ENCODE measurements at regions not wholly inside any gene's neighbourhood (a gene's known extent, or its start where the extent isn't known, plus 50 kb on each side); places are given as distances from the start of the nearest gene placed in this dataset.

DNA sequence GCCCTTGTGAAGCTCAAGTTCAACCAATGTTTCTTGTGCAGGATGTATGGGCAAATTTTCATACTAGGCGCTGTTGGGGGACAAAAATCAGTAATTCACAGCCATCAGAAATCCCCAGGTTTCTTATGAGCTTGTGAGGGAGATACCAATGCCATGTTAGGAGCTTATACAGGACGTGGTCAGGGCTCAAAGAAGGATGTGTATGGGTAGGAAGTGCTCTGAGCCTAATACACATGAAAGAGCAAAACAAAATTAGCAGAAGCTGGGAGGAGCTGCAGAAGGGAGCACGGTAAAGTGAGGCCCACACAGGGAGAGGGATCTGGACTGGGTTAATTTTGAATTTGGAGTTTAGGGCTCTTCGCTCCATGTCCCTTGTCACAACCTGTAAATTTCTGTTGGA, 114.6 kb upstream of the MAP3K1 start:
- Mint-ChIP-seq H3K27ac (peak overlapping the region; percentile 5), H3K36me3 (ENCODE audit: low read depth) (no peaks in the 10 kb centered on the region)
- intact Hi-C loops (cut with DNase I, micrococcal nuclease): no loop called here

GRCh38 chr5:56699538-56699937, 115.8 kb upstream of the MAP3K1 start:
- peaks cover 64% of the 10 kb centered on the region for H3K4me1 Mint-ChIP-seq
- H3K9me3 Mint-ChIP-seq (ENCODE audit: low read depth): no peaks in the 10 kb centered on the region
- no peak overlapping the region for H3K27ac Mint-ChIP-seq
- intact Hi-C loops (cut with DNase I, micrococcal nuclease): no loop called here
- CTCF ChIA-PET: interaction anchor here (1.1 to 1.2 kb wide), 2 partner anchors 21 to 106 kb away, joined by 3 read pairs; no protein-coding TSS in a partner anchor
- POLR2A ChIA-PET: no interaction called here
- peak; percentile 38 for ATAC-seq
- H3K27me3 Mint-ChIP-seq: no peaks in the 10 kb centered on the region
- H3K36me3 Mint-ChIP-seq (ENCODE audit: low read depth): no peaks in the 10 kb centered on the region
- no peak overlapping the region for H3K4me3 Mint-ChIP-seq
- no peak for DNase-seq

More for the DNA sequence above, 114.6 kb upstream of the MAP3K1 start:
- Mint-ChIP-seq H3K4me1 (peaks cover 55% of the 10 kb centered on the region), H3K9me3 (ENCODE audit: low read depth) (no peaks in the 10 kb centered on the region), H3K27me3 (no peaks in the 10 kb centered on the region), H3K4me3 (no peak overlapping the region)
- DNase-seq (no peak), ATAC-seq (no peak)
- POLR2A ChIA-PET: no interaction called here
- CTCF ChIA-PET: interaction anchor here (0.7 to 1.2 kb wide), 2 partner anchors 19 to 42 kb away, joined by 3 read pairs; no protein-coding TSS in a partner anchor

GRCh38 chr5:56698463-56699381, 116.6 kb upstream of the MAP3K1 start:
- Mint-ChIP-seq H3K27ac (no peak overlapping the region), H3K36me3 (ENCODE audit: low read depth) (no peaks in the 10 kb centered on the region), H3K4me3 (no peak overlapping the region), H3K4me1 (peaks cover 65% of the 10 kb centered on the region), H3K9me3 (ENCODE audit: low read depth) (no peaks in the 10 kb centered on the region), H3K27me3 (no peaks in the 10 kb centered on the region)
- ChIA-PET CTCF (interaction anchor here (0.8 to 1.1 kb wide), 2 partner anchors 13 to 107 kb away, joined by 3 to 4 read pairs; no protein-coding TSS in a partner anchor), POLR2A (interaction anchor here (0.6 kb wide), 1 partner anchor 130 kb away, joined by 5 read pairs; no protein-coding TSS in a partner anchor)
- intact Hi-C loops (cut with DNase I, micrococcal nuclease): no loop called here
- ATAC-seq (peak; percentile 74), DNase-seq (peak; percentile 29)

DNA sequence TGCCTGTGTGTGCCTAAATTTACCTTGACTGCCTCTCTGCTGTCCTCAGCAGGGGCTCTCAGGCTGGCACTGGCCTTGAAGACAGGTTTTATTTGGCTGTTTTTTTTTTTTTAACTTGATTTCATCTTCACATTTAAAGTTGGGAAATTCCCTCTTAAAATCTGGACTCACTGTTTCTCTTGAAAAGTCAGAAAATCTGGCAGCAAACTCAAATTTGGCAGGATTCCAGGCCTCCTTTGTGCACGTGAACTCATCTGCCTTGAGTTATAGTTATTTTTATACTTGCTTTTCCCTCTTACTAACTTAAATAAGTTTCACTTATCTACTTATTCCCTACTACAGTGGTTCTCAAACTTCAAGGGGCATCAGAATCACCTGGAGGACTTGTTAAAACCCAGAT, 118.4 kb upstream of the MAP3K1 start:
- ChIA-PET POLR2A (no interaction called here), CTCF (interaction anchor here (1.2 kb wide), 1 partner anchor 9 kb away, joined by 3 read pairs; no protein-coding TSS in a partner anchor)
- Mint-ChIP-seq H3K4me3 (no peak overlapping the region), H3K4me1 (peaks cover 83% of the 10 kb centered on the region), H3K9me3 (ENCODE audit: low read depth) (peaks cover 1% of the 10 kb centered on the region), H3K36me3 (ENCODE audit: low read depth) (peaks cover 1% of the 10 kb centered on the region), H3K27ac (peak overlapping the region; percentile 7), H3K27me3 (no peaks in the 10 kb centered on the region)
- no peak for ATAC-seq
- DNase-seq: no peak
- intact Hi-C loops (cut with DNase I, micrococcal nuclease): no loop called here

- peak overlapping the region; percentile 20 for H3K4me3 Mint-ChIP-seq
- no peaks in the 10 kb centered on the region for H3K27me3 Mint-ChIP-seq
Observed at GRCh38 chr5:56693220-56693579, 122.1 kb upstream of the MAP3K1 start.

DNA sequence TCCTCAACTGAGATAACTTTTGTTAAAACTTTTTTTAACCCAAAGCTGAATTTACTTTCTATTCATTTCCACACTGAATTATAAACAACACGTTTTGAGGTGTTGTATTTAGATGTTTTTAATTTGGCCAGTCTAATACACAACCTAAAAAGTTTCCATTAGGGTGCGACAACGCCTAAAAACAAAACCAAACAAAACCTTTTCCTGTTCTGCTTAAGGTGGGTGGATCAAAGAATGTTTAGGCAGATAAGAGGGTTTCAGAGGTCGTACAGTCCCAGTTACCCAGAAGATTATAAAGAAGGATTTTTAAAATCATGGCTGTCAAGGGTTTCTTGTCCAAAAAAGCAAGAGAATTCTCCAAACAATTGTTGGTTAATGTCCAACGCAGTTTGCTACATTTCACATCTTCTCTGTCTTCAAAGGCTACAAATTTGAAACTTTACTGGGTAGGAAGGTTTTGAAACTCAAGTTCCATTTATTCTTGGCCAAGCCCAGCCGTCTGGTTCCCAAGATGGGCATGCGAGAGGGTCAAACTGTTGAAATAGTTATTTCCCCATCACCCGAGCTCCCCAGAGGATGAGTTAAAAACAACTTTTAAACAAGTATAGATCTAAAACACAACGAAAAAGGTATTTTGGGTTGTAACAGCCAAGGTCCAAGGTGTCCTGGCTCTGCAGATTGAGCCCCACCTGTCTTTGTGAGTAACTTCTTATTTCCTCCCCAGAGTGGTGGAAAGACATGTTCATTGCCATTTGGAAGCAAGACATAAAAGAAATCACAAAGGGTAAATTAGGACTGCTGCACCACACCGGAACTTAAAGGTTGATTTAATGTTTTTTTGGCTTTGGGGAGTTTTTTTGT, 122.8 kb upstream of the MAP3K1 start:
- Mint-ChIP-seq H3K4me1 (peaks cover 82% of the 10 kb centered on the region), H3K27me3 (no peaks in the 10 kb centered on the region), H3K36me3 (ENCODE audit: low read depth) (peaks cover 1% of the 10 kb centered on the region), H3K27ac (peak overlapping the region; percentile 80), H3K9me3 (ENCODE audit: low read depth) (peaks cover 1% of the 10 kb centered on the region), H3K4me3 (peak overlapping the region; percentile 20)
- ATAC-seq: peak; percentile 30
- intact Hi-C loops (cut with DNase I, micrococcal nuclease): loop anchor here in 1 of 2 experiments (2.0 to 5.0 kb wide), 2 partner anchors 22 to 120 kb away; no protein-coding TSS in a partner anchor
- no peak for DNase-seq
- ChIA-PET POLR2A (no interaction called here), CTCF (interaction anchor here (0.6 kb wide), 1 partner anchor 168 kb away, joined by 3 read pairs; no protein-coding TSS in a partner anchor)

More at GRCh38 chr5:56693220-56693579, 122.1 kb upstream of the MAP3K1 start:
- intact Hi-C loops (cut with DNase I, micrococcal nuclease): loop anchor here in 1 of 2 experiments (2.0 to 5.0 kb wide), 2 partner anchors 22 to 119 kb away; no protein-coding TSS in a partner anchor
- peaks cover 80% of the 10 kb centered on the region for H3K4me1 Mint-ChIP-seq
- DNase-seq (peak; percentile 75), ATAC-seq (peak; percentile 80)
- H3K36me3 Mint-ChIP-seq (ENCODE audit: low read depth): peaks cover 1% of the 10 kb centered on the region
- POLR2A ChIA-PET: no interaction called here
- peak overlapping the region; percentile 69 for H3K27ac Mint-ChIP-seq
- CTCF ChIA-PET: no interaction called here
- peaks cover 1% of the 10 kb centered on the region for H3K9me3 Mint-ChIP-seq (ENCODE audit: low read depth)

GRCh38 chr5:56688402-56688801, 126.9 kb upstream of the MAP3K1 start:
- DNase-seq (no peak), ATAC-seq (no peak)
- ChIA-PET POLR2A (interaction anchor here (0.6 kb wide), 1 partner anchor 60 kb away, joined by 3 read pairs; no protein-coding TSS in a partner anchor), CTCF (interaction anchor here (0.8 to 1.4 kb wide), 2 partner anchors 8 to 19 kb away, joined by 3 to 4 read pairs; no protein-coding TSS in a partner anchor)
- intact Hi-C loops (cut with DNase I, micrococcal nuclease): no loop called here
- H3K9me3 Mint-ChIP-seq (ENCODE audit: low read depth): peaks cover 1% of the 10 kb centered on the region
- H3K4me3 Mint-ChIP-seq: no peak overlapping the region
- peaks cover 1% of the 10 kb centered on the region for H3K36me3 Mint-ChIP-seq (ENCODE audit: low read depth)
- H3K27me3 Mint-ChIP-seq: no peaks in the 10 kb centered on the region
- peaks cover 81% of the 10 kb centered on the region for H3K4me1 Mint-ChIP-seq
- no peak overlapping the region for H3K27ac Mint-ChIP-seq

DNA sequence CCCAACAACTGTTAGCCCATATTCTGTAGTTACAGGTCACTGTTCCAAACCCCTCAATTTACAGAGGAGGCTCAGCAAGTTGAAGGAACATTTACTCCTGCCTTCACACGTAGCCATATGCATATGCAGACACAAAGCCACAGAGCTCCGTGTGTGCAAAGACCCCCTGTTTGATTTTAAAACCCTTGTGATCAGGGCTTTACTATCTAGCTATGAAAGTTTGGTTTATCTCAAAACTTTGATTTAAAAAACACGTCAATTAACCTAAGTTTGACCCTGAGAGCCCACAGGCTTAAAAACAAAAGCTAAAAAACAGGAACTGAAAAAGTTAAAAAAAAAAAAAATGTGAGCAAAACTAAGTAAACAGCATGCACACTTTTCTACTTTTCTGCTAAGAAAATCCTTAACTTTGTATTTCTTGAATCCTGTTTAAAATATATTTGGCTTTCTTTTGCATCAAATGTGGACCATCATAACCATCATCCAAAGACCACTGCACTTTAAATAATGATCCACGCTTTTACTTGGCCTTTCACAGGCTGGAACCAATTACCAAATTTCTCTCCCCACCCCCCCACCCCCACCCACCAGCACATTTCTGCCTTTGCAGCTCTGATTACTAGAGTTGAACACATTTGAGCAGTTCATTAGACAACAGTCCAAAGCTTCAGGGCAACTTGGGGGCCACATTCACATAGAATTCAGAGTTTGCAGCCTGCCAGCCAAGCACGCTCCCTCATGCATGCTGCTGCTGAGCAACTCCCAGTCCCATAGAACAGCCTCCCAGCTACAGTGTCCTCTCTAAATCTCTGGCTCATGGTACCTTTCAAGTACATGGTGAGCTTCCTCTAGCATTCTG, 128.8 kb upstream of the MAP3K1 start:
- no peak overlapping the region for H3K4me3 Mint-ChIP-seq
- H3K36me3 Mint-ChIP-seq (ENCODE audit: low read depth): no peaks in the 10 kb centered on the region
- H3K27me3 Mint-ChIP-seq: no peaks in the 10 kb centered on the region
- no peak for DNase-seq
- ChIA-PET POLR2A (no interaction called here), CTCF (interaction anchor here (0.6 to 1.1 kb wide), 7 partner anchors 8 to 621 kb away, joined by 3 to 5 read pairs (median 3); no protein-coding TSS in a partner anchor)
- peaks cover 69% of the 10 kb centered on the region for H3K4me1 Mint-ChIP-seq
- H3K27ac Mint-ChIP-seq: no peak overlapping the region
- H3K9me3 Mint-ChIP-seq (ENCODE audit: low read depth): no peaks in the 10 kb centered on the region
- intact Hi-C loops (cut with DNase I, micrococcal nuclease): no loop called here
- ATAC-seq: no peak

GRCh38 chr5:56685503-56686217, 129.7 kb upstream of the MAP3K1 start:
- no peak overlapping the region for H3K4me3 Mint-ChIP-seq
- intact Hi-C loops (cut with DNase I, micrococcal nuclease): no loop called here
- no peaks in the 10 kb centered on the region for H3K9me3 Mint-ChIP-seq (ENCODE audit: low read depth)
- H3K36me3 Mint-ChIP-seq (ENCODE audit: low read depth): no peaks in the 10 kb centered on the region
- no peaks in the 10 kb centered on the region for H3K27me3 Mint-ChIP-seq
- peak; percentile 53 for ATAC-seq
- no peak for DNase-seq
- H3K4me1 Mint-ChIP-seq: peaks cover 68% of the 10 kb centered on the region
- peak overlapping the region; percentile 20 for H3K27ac Mint-ChIP-seq
- ChIA-PET POLR2A (no interaction called here), CTCF (interaction anchor here (0.6 to 1.1 kb wide), 6 partner anchors 8 to 620 kb away, joined by 3 to 5 read pairs (median 3); no protein-coding TSS in a partner anchor)

DNA sequence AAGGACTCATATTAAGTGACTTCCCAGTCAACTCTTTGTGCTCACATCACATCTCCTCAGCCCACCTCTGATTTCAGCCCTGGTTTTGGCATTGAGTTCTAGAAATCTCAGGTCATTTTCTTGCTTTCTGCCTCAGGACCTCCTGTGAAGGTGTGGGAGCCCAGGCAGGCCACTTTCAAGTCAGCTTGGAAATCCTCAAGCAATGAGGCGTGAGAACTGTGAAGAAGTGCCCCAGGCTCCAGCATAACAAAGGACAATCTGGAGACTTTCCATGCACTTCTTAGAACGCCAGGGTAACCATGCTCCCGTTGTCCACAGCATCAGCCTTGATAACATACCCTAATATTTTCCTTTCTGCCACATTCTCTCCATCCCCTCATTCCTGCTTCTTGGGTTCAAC, 131.2 kb upstream of the MAP3K1 start:
- ChIA-PET CTCF (interaction anchor here (1.0 kb wide), 1 partner anchor 50 kb away, joined by 3 read pairs; no protein-coding TSS in a partner anchor), POLR2A (no interaction called here)
- no peak for DNase-seq
- Mint-ChIP-seq H3K4me3 (no peak overlapping the region), H3K4me1 (peaks cover 55% of the 10 kb centered on the region), H3K27ac (no peak overlapping the region), H3K27me3 (no peaks in the 10 kb centered on the region), H3K9me3 (ENCODE audit: low read depth) (no peaks in the 10 kb centered on the region), H3K36me3 (ENCODE audit: low read depth) (no peaks in the 10 kb centered on the region)
- intact Hi-C loops (cut with DNase I, micrococcal nuclease): no loop called here
- no peak for ATAC-seq

Data from activated CD4-positive, alpha-beta T cell treated with anti-CD3 and anti-CD28 coated beads for 36 hours (primary cell).